OCI-LY1 (cell line): ENCODE measurements at regions not wholly inside any gene's neighbourhood (a gene's known extent, or its start where the extent isn't known, plus 50 kb on each side); places are given as distances from the start of the nearest gene placed in this dataset.
A peak's percentile ranks its signal among the peaks of the same experiment; 100 is the strongest.

Experiments
- H2AFZ ChIP-seq: fragments of 200-600 bp; sonication (generic), shearing (Covaris generic); 2 replicates; pipeline ENCODE4 v1.6.0; 2014; ENCODE audit warnings: antibody characterized with exemption, mild to moderate bottlenecking, low read length
- H3F3A ChIP-seq: fragments of 200-600 bp; sonication (generic), shearing (Covaris generic); 2 replicates; pipeline ENCODE4 v1.6.0; 2014; ENCODE audit warnings: mild to moderate bottlenecking, antibody characterized with exemption, low read length, moderate library complexity; ENCODE audit not compliant: insufficient read depth
- H3K27ac ChIP-seq: fragments of 200-600 bp; sonication (generic); 2 replicates; pipeline ENCODE4 v1.5.1; 2014; ENCODE audit warnings: low read length, mixed run types, mild to moderate bottlenecking, low read depth; ENCODE audit not compliant: poor library complexity, severe bottlenecking
- H3K27me3 ChIP-seq: fragments of 200-600 bp; sonication (generic); 2 replicates; pipeline ENCODE4 v1.6.0; 2014; ENCODE audit warnings: antibody characterized with exemption, mild to moderate bottlenecking, low read length, moderate library complexity; ENCODE audit not compliant: insufficient read depth
- H3K36me3 ChIP-seq: fragments of 200-600 bp; sonication (generic); 2 replicates; pipeline ENCODE4 v1.6.1; 2014; ENCODE audit warnings: mild to moderate bottlenecking, antibody characterized with exemption, low read length, moderate library complexity, mixed read lengths; ENCODE audit not compliant: insufficient read depth
- H3K4me1 ChIP-seq: fragments of 200-600 bp; sonication (generic); 2 replicates; pipeline ENCODE4 v1.5.1; 2014; ENCODE audit warnings: mild to moderate bottlenecking, low read length, moderate library complexity; ENCODE audit not compliant: insufficient read depth, severe bottlenecking
- H3K4me2 ChIP-seq: fragments of 200-600 bp; sonication (generic), shearing (Covaris generic); 2 replicates; pipeline ENCODE4 v1.6.1; 2014; ENCODE audit warnings: low read length
- H3K4me3 ChIP-seq: fragments of 200-600 bp; sonication (generic); 2 replicates; pipeline ENCODE4 v1.5.1; 2014; ENCODE audit warnings: low read length, low read depth, mild to moderate bottlenecking, mixed read lengths; ENCODE audit not compliant: poor library complexity, severe bottlenecking
- H3K79me2 ChIP-seq: fragments of 200-600 bp; shearing (Covaris generic); 2 replicates; pipeline ENCODE4 v1.6.1; 2016; ENCODE audit warnings: mixed run types, low read length, mixed read lengths; ENCODE audit not compliant: insufficient read depth
- H3K9ac ChIP-seq: fragments of 200-600 bp; sonication (generic), shearing (Covaris generic); 2 replicates; pipeline ENCODE4 v1.6.1; 2014; ENCODE audit warnings: mild to moderate bottlenecking, low read length, mixed read lengths
- H3K9me2 ChIP-seq: fragments of 200-600 bp; sonication (generic), shearing (Covaris generic); 2 replicates; pipeline ENCODE4 v1.6.1; 2014; ENCODE audit warnings: low read depth, mild to moderate bottlenecking, low read length, mixed read lengths
- H3K9me3 ChIP-seq: fragments of 200-600 bp; shearing (Covaris generic); 2 replicates; pipeline ENCODE4 v1.6.1; 2014; ENCODE audit warnings: low read length, mixed read lengths
- H4K20me1 ChIP-seq: fragments of 200-600 bp; sonication (generic), shearing (Covaris generic); 2 replicates; pipeline ENCODE4 v1.6.0; 2016; ENCODE audit warnings: mild to moderate bottlenecking, low read length; ENCODE audit not compliant: insufficient read depth
- EZH2 ChIP-seq: fragments of 200-600 bp; sonication (generic), shearing (Covaris generic); IDR thresholded peaks from 2 replicates; pipeline ENCODE4 v1.8.0; 2017; ENCODE audit warnings: borderline replicate concordance, mixed run types, mild to moderate bottlenecking, antibody characterized with exemption, low read length, moderate library complexity, mixed read lengths
- TF ChIP-seq, protein P1 (sequence below): fragments of 200-600 bp; sonication (generic), shearing (Covaris generic); IDR thresholded peaks from 2 replicates; pipeline ENCODE4 v1.5.1; 2017; ENCODE audit warnings: mild to moderate bottlenecking, antibody characterized with exemption, low read length, moderate library complexity, mixed read lengths

GRCh38 chr18:78411539-78411938 lies 568.1 kb upstream of the SALL3 start:
- Histone ChIP-seq H3F3A (no peaks in the 10 kb centered on the region), H2AFZ (no peak overlapping the region), H3K9ac (no peak overlapping the region), H3K27me3 (no peaks in the 10 kb centered on the region), H3K4me2 (no peak overlapping the region), H3K36me3 (no peaks in the 10 kb centered on the region), H3K9me2 (no peaks in the 10 kb centered on the region), H3K79me2 (no peaks in the 10 kb centered on the region), H3K27ac (no peak overlapping the region), H4K20me1 (no peaks in the 10 kb centered on the region), H3K9me3 (no peaks in the 10 kb centered on the region), H3K4me3 (no peak overlapping the region), H3K4me1 (no peaks in the 10 kb centered on the region)
- TF ChIP-seq, protein P1, sequence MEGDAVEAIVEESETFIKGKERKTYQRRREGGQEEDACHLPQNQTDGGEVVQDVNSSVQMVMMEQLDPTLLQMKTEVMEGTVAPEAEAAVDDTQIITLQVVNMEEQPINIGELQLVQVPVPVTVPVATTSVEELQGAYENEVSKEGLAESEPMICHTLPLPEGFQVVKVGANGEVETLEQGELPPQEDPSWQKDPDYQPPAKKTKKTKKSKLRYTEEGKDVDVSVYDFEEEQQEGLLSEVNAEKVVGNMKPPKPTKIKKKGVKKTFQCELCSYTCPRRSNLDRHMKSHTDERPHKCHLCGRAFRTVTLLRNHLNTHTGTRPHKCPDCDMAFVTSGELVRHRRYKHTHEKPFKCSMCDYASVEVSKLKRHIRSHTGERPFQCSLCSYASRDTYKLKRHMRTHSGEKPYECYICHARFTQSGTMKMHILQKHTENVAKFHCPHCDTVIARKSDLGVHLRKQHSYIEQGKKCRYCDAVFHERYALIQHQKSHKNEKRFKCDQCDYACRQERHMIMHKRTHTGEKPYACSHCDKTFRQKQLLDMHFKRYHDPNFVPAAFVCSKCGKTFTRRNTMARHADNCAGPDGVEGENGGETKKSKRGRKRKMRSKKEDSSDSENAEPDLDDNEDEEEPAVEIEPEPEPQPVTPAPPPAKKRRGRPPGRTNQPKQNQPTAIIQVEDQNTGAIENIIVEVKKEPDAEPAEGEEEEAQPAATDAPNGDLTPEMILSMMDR: no peak
- TF ChIP-seq EZH2: no peak

GRCh38 chr18:78414302-78414701 lies 565.3 kb upstream of the SALL3 start:
- H3K4me2 ChIP-seq: no peak overlapping the region
- no peak overlapping the region for H3K4me3 ChIP-seq
- no peaks in the 10 kb centered on the region for H3K36me3 ChIP-seq
- no peak overlapping the region for H2AFZ ChIP-seq
- no peak overlapping the region for H3K27ac ChIP-seq
- H3K27me3 ChIP-seq: no peaks in the 10 kb centered on the region
- H3K9me3 ChIP-seq: no peaks in the 10 kb centered on the region
- no peaks in the 10 kb centered on the region for H3K4me1 ChIP-seq
- no peak overlapping the region for H3K9ac ChIP-seq
- H3K79me2 ChIP-seq: no peaks in the 10 kb centered on the region
- TF ChIP-seq, protein P1: no peak
- TF ChIP-seq EZH2: no peak
- H3F3A ChIP-seq: no peaks in the 10 kb centered on the region
- H4K20me1 ChIP-seq: no peaks in the 10 kb centered on the region
- H3K9me2 ChIP-seq: no peaks in the 10 kb centered on the region

DNA sequence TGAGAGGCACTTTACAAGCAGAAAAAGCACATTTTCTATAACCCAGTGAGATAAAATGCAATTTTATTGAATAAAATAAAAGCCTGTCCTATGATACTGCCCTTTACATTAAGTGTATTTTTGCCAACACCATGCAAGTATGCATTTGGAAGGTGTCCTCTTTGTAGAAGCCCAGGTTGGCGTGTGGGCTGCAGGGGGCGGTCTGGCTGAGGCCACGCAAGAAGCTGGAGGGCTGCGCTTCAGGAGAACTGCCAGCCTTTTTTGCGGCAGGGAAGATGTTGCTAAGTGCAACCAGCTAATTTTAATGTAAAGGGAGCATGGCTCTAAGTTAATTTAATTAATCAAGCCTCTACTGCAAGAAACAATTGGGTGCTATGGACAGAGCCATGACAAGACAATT lies 562.8 kb upstream of the SALL3 start:
- H3K4me1 ChIP-seq: no peaks in the 10 kb centered on the region
- no peak overlapping the region for H3K9ac ChIP-seq
- no peak overlapping the region for H2AFZ ChIP-seq
- no peak overlapping the region for H3K4me3 ChIP-seq
- no peaks in the 10 kb centered on the region for H3K9me3 ChIP-seq
- H3F3A ChIP-seq: no peaks in the 10 kb centered on the region
- H3K27ac ChIP-seq: no peak overlapping the region
- TF ChIP-seq, protein P1: 0 out of 2 replicates have a peak, but pooled peaks have one; percentile 5
- TF ChIP-seq EZH2: no peak
- no peak overlapping the region for H3K4me2 ChIP-seq
- H3K9me2 ChIP-seq: no peaks in the 10 kb centered on the region
- H3K27me3 ChIP-seq: no peaks in the 10 kb centered on the region
- H4K20me1 ChIP-seq: no peaks in the 10 kb centered on the region
- H3K79me2 ChIP-seq: no peaks in the 10 kb centered on the region
- no peaks in the 10 kb centered on the region for H3K36me3 ChIP-seq
